Upper lobe of left lung (tissue), 4 donors: ENCODE measurements at regions not wholly inside any gene's neighbourhood (a gene's known extent, or its start where the extent isn't known, plus 50 kb on each side); places are given as distances from the start of the nearest gene placed in this dataset.

Experiments used
- CTCF ChIP-seq, 6 experiments: fragments of 450-650 bp in 4 of 6; fragments of 200-600 bp in 2 of 6; sonication (generic) in 2 of 6; IDR thresholded peaks; one replicate each; pipeline ENCODE4 v1.5.1; 2016 to 2019; ENCODE audit warnings: antibody characterized with exemption in 6 of 6
- POLR2A ChIP-seq, 4 donors: fragments of 450-650 bp; IDR thresholded peaks; one replicate each; pipeline ENCODE4 v1.5.1; 2016 to 2017; ENCODE audit warnings: antibody characterized with exemption in 4 of 4, mild to moderate bottlenecking in 2 of 4

GRCh38 chr12:42981379-42981778, 391.8 kb upstream of the PRICKLE1 start:
- no peak for TF ChIP-seq POLR2A (IDR thresholded peaks at IDR 0.05)
- TF ChIP-seq CTCF (IDR thresholded peaks at IDR 0.05), result no peak
